ENCODE measurements at regions not wholly inside any gene's neighbourhood (a gene's known extent, or its start where the extent isn't known, plus 50 kb on each side); places are given as distances from the start of the nearest gene placed in this dataset.

- TF ChIP-seq CTCF (IDR thresholded peaks at IDR 0.05 in 2 of 3, conservative IDR thresholded peaks at IDR 0.05 in 1 of 3; ENCODE audit: control insufficient read depth in 2 of 3, extremely low read depth in 1 of 3, insufficient read depth in 1 of 3, low read depth in 3 of 3, low read length in 3 of 3): no peak
- no peak for TF ChIP-seq BCL3 (IDR thresholded peaks at IDR 0.05; ENCODE audit: borderline replicate concordance, insufficient read depth, low read depth, low read length, poor library complexity, severe bottlenecking)
- no peak for TF ChIP-seq SMC3 (IDR thresholded peaks at IDR 0.05; ENCODE audit: borderline replicate concordance, low read length)
- no peak for TF ChIP-seq HCFC1 (IDR thresholded peaks at IDR 0.05; ENCODE audit: low read length)
- TF ChIP-seq TBL1XR1 (IDR thresholded peaks at IDR 0.05; ENCODE audit: low read depth, low read length): no peak
- TF ChIP-seq POLR2AphosphoS5 (IDR thresholded peaks at IDR 0.05; ENCODE audit: low read length): no peak
- TF ChIP-seq RCOR1 (conservative IDR thresholded peaks at IDR 0.05; ENCODE audit: low read depth, low read length): no peak
- TF ChIP-seq ZBTB40 (IDR thresholded peaks at IDR 0.05; ENCODE audit: borderline replicate concordance): no peak
- no peak for TF ChIP-seq BACH1 (IDR thresholded peaks at IDR 0.05; ENCODE audit: borderline replicate concordance)
- no peak for TF ChIP-seq CBX5 (IDR thresholded peaks at IDR 0.05; ENCODE audit: low read depth)
- no peak for TF ChIP-seq HDGF (IDR thresholded peaks at IDR 0.05)
- TF ChIP-seq ELK1 (IDR thresholded peaks at IDR 0.05; ENCODE audit: low read depth, low read length): no peak
Measured at GRCh38 chr4:107166181-107166580, 130.1 kb upstream of the DKK2 start.
